ENCODE measurements at regions not wholly inside any gene's neighbourhood (a gene's known extent, or its start where the extent isn't known, plus 50 kb on each side); places are given as distances from the start of the nearest gene placed in this dataset.
"Not testable (repeated sequence)": the region's sequence is repeated elsewhere in the genome, so short reads cannot be mapped to it uniquely, and the experiment has no call there.

GRCh38 chr20:29119141-29119540 is 2138.3 kb upstream of the DEFB115 start:
- intact Hi-C loops (cut with DNase I): no loop called here
- DNase-seq: peak in 2 of 10 donors; percentile 76 to 82

DNA sequence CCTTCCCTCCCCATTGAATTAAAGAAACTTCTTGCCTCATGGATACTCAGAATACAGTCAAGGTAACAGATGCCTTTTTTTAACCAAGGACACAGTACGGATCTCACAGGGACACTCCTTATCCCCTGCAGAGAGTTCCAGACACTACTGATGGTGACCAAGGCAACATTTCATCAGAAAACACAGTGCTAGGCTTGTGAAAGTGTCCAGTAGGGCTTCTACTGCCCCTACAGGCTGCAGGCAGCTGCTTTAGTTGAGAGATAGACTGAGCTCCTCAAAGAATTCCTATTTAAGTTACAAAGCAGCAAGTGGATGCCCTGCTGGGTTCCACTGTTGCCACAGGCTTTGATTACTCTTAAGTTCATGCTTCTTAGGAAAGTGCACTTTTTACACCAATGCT is 2137.8 kb upstream of the DEFB115 start:
- intact Hi-C loops (cut with DNase I); DNase-seq: not testable (repeated sequence)

DNA sequence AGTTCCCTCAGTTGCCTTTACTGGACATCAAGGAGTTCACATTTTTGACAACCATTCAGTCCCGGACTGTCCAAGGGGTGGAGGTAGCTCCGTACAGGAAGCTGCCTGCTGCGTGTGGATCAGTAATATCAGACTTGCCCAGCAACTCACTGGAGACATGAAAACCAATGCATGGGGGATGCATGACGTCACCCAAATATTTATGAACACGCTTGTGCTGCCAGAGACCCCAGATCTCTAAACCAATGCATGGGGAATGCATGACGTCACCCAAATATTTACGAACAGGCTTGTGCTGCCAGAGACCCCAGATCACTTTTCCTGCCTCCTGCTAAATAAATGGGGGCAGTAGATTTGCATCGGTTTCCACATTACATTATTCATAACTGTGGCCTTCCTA is 2137.4 kb upstream of the DEFB115 start:
- intact Hi-C loops (cut with DNase I); DNase-seq: not testable (repeated sequence)

- DNase-seq; intact Hi-C loops (cut with DNase I): not testable (repeated sequence)
These were observed 2136.9 kb upstream of the DEFB115 start for GRCh38 chr20:29120575-29120974.

DNA sequence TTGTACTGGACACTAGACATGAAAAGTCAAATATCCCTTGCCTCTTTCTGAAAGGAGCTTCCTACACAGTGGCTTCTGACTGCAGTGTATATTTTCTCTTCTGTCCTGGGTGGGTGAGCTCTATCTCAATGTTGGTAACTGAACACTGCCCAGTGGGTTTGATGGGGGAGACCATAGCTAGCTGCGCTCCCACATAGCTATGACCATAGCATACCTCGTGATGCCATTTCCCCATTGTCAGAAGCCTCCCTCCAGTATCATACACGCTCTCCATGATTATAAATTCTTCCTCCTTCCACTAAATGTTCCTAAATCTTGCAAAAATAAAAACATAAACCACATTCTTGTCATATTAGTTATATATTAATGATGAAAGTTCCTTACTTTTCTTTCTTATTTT is 2134.7 kb upstream of the DEFB115 start:
- DNase-seq; intact Hi-C loops (cut with DNase I): not testable (repeated sequence)

GRCh38 chr20:29123861-29124260 is 2133.6 kb upstream of the DEFB115 start:
- intact Hi-C loops (cut with DNase I): no loop called here
- no peak for DNase-seq
